H1 (cell line): ENCODE measurements at regions not wholly inside any gene's neighbourhood (a gene's known extent, or its start where the extent isn't known, plus 50 kb on each side); places are given as distances from the start of the nearest gene placed in this dataset.

Experiments used
- HDAC2 ChIP-seq, 2 experiments: fragments of 300-600 bp in 1 of 2; sonication (generic) in 1 of 2; IDR thresholded peaks; 2 replicates each; pipeline ENCODE4 v1.6.1; 2011 to 2012; ENCODE audit warnings: low read depth in 2 of 2, low read length in 2 of 2, mild to moderate bottlenecking in 2 of 2, moderate library complexity in 2 of 2, borderline replicate concordance in 1 of 2, inconsistent platforms in 1 of 2
- TF ChIP-seq, protein P1 (sequence below): IDR thresholded peaks from 2 replicates; pipeline ENCODE4 v1.6.1; 2012; ENCODE audit warnings: low read length, inconsistent platforms

DNA sequence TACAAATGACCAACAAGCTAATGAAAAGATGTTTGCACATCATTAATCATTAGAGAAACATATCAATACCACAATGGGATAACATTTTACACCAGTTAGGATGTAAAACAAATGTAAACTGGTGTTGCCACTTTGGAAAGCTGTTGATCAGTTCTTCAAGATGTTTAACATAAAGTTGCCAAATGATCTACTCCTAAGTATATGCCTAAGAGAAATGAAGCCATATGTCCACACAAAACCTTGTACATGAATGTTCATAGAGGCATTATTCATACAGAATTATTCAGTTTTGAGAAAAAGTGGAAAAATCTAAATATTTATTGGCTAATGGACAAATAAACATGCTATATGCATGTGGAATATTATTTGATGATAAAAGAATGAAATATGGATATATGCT lies 136.9 kb upstream of the KITLG start (continued):
- TF ChIP-seq HDAC2 (IDR thresholded peaks at IDR 0.05; ENCODE audit: borderline replicate concordance in 1 of 2, low read depth in 2 of 2, low read length in 2 of 2) = no peak
- TF ChIP-seq, protein P1, sequence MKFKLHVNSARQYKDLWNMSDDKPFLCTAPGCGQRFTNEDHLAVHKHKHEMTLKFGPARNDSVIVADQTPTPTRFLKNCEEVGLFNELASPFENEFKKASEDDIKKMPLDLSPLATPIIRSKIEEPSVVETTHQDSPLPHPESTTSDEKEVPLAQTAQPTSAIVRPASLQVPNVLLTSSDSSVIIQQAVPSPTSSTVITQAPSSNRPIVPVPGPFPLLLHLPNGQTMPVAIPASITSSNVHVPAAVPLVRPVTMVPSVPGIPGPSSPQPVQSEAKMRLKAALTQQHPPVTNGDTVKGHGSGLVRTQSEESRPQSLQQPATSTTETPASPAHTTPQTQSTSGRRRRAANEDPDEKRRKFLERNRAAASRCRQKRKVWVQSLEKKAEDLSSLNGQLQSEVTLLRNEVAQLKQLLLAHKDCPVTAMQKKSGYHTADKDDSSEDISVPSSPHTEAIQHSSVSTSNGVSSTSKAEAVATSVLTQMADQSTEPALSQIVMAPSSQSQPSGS = no peak
